Retinal pigment epithelial cell (primary cell): ENCODE measurements at regions not wholly inside any gene's neighbourhood (a gene's known extent, or its start where the extent isn't known, plus 50 kb on each side); places are given as distances from the start of the nearest gene placed in this dataset.

Experiments
- DNase-seq: peaks from one replicate; pipeline ENCODE4 v3.0.0-alpha.2; 2010; ENCODE audit warnings: low read depth
- H3K4me3 ChIP-seq: 2 replicates; pipeline ENCODE4 v1.5.1; 2011; ENCODE audit warnings: mild to moderate bottlenecking, low read length, control low read depth, moderate library complexity
- TF ChIP-seq, protein P1 (sequence below): conservative IDR thresholded peaks from 2 replicates; pipeline ENCODE4 v1.5.1; 2011; ENCODE audit warnings: low read depth, low read length, control low read depth, inconsistent platforms

DNA sequence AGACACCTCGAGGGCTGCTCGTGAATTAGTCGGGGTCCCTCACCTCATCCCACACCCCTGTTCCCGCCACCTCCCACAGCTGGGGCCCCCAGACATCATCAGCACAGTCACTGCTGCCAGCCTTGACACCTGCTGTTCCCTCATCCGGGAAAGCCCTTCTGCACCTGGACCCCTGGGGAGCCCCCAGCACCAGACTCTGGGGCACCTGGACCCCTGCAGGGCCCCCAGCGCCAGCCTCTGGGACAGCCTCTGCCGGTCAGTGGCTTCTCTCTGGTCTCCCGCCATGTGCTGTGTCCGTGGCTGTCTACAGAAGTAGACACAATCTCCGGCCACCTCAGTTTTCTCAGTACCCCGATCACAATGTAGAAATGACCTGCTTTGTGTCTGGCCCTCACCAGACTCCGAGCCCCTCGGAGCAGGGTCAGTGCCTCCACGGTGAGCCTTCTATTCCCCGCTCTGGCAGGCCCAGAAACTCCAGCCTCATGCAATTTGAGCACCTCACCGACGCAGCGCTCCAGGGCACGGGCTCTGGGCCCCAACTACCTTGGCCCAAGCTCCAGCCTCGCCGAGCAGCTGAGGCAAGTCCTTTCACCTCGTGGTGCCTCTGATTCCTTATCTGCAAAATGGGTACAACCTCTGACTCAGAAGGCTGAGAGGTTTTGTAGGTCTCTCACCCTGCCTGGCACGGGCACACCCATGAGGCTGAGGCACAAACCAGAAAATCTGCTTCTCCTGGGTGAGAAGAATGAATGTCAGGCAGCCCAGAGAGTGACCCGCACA, 84.7 kb downstream of the RIPK4 start:
- no peak overlapping the region for H3K4me3 ChIP-seq
- no peak for DNase-seq
- TF ChIP-seq, protein P1, sequence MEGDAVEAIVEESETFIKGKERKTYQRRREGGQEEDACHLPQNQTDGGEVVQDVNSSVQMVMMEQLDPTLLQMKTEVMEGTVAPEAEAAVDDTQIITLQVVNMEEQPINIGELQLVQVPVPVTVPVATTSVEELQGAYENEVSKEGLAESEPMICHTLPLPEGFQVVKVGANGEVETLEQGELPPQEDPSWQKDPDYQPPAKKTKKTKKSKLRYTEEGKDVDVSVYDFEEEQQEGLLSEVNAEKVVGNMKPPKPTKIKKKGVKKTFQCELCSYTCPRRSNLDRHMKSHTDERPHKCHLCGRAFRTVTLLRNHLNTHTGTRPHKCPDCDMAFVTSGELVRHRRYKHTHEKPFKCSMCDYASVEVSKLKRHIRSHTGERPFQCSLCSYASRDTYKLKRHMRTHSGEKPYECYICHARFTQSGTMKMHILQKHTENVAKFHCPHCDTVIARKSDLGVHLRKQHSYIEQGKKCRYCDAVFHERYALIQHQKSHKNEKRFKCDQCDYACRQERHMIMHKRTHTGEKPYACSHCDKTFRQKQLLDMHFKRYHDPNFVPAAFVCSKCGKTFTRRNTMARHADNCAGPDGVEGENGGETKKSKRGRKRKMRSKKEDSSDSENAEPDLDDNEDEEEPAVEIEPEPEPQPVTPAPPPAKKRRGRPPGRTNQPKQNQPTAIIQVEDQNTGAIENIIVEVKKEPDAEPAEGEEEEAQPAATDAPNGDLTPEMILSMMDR, result no peak

DNA sequence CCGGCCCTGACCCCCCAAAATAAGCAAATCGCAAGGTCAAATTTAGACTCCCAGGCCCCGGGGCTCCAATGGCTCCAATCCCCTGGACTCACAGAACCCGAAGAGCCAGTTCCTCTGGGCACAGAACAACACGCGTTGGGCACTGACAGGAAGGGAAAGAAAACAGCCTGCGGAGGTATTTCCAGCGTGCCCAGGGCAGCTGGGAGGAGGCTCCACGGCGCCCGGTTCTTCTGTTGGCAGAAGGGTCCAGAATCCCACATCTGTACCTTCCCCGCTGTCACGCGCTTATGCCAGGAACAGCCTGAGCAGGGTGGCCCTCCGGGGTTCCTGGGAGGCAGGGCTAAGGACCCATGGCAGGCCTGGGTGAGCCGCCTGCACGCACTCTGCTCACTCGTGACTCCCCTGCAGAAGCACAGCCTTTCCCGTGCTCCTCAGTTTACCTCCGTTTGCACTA, 85.5 kb downstream of the RIPK4 start:
- no peak overlapping the region for H3K4me3 ChIP-seq
- DNase-seq, result no peak
- TF ChIP-seq, protein P1, result no peak

DNA sequence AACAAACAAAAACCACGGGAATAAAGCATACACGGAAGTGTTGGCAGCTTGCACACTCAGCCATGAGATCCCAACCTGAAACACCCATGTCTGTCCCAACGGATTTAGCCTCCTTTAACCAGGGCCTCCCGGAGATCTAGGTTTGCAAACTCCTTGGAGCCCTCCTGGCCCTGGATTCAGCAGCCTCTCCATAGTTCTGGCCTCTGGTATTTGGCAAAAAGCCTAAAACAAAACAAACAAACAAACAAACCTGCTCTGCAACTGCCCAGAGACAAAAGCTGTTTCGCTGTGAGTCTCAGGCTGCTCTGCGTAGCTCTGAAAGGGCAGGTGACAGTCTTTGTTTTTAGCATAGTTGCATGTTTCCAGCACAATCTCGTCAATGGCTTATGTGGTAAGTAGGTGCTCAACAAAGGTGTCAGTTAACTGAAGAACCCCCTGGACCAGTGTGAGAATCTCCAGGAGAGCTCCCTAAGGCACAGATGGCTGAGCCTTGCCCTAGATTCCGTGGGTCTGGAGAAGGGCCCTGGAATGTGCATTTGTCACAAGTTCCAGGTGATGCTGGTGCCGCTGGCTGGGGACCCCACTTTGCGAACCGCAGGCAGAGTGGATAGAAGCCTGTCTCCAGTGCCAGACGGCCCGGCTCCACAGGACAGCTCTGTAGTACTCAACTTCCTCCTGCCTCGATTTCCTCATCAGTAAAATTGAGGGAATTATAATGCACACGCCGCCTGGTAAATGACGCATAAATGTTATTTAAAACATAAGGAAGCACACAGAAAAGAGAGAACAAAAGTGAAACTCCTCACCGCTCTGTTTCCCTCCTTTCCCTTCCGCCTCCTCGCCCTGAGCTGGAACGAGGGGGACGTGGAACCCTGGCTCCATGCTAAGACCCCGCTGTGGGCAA, 86.2 kb downstream of the RIPK4 start:
- TF ChIP-seq, protein P1, result no peak
- no peak overlapping the region for H3K4me3 ChIP-seq
- DNase-seq, result no peak

DNA sequence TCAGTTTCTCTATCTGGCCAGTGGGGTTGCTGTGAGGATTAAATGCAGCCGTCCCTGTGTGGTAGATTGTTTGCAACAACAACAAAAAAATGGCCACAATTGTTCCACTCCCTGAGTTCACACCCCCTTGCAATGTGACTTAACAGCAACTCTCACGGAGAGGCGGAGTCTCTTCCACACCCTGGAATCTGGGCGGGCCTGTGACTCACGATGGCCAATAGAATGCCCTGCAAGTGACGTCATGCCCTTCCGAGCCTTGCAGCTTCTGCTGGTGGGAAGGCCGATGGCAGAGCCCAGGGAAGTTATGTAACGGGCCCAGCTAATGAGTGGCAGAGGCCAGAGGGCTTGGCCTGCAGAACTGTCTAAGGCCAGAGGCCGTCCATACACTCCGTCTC, 87.9 kb downstream of the RIPK4 start:
- no peak overlapping the region for H3K4me3 ChIP-seq
- TF ChIP-seq, protein P1, result no peak
- DNase-seq, result peak; percentile 99

DNA sequence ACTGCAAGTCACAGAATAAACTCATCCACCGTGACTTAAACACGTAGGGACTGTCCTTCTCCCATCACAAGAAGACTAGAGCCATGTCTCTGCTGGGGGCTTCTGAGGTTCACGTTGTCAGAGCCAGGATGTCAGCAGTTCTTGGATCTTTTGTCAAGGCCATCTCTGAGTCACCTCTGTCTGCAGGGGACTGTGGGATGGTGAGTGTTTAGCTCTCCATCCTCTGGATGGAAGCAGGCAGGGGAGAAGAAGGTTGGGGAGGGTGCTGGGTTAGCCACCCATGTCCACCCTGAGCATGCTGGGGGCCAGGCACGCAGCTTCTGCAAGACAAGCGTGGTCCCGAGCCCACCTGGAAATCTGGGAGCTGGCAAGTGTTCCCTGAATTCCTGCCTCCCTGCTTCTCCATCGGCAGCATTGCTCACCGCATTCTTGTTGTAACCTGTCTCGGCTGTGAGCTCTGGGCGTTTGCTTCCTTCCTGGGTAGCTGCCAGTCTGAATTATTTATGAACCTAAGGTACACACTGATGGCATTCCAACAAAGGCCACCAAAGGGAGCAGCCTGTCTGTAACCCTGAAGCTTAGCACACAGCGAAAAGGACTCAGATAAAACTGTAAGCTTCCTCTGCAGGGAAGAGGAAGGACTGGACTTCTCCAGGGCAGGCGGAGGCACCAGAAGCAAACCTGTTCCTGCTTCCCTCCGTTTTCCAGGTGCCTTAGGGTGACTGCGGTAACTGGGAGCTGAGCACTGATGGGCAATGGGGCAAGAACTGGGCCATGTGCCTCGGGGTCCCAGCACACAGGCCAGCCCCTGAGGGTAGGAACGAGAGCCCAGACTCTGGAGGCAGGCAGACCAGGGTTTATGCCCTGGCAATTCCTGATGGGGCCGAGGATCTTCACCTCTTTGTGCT, 88.6 kb downstream of the RIPK4 start:
- TF ChIP-seq, protein P1, result no peak
- DNase-seq, result peak; percentile 90
- peak overlapping the region; percentile 7 for H3K4me3 ChIP-seq

DNA sequence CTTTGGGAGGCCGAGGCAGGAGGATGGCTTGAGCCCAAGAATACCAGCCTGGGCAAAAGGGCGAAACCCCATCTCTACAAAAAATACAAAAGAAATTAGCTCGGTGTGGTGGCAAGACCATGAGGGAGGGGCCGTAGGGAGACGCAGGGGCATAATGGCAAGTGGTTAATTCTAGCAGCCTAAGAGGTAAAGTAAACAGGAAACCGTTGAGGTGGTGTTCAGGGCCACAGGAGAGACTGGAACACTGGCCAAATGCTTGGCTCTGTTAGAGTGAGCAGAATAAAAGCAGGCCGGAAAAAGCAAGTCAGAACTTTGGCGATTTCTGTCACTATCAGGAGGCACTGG, 89.2 kb downstream of the RIPK4 start:
- DNase-seq, result no peak
- no peak overlapping the region for H3K4me3 ChIP-seq
- TF ChIP-seq, protein P1, result no peak
